K562 (cell line): ENCODE measurements at regions not wholly inside any gene's neighbourhood (a gene's known extent, or its start where the extent isn't known, plus 50 kb on each side); places are given as distances from the start of the nearest gene placed in this dataset.
"Not testable (repeated sequence)": the region's sequence is repeated elsewhere in the genome, so short reads cannot be mapped to it uniquely, and the experiment has no call there.

Experiments used
- ARID1B ChIP-seq: fragments of 450-650 bp; IDR thresholded peaks from 2 replicates; pipeline ENCODE4 v1.6.1; 2016; ENCODE audit warnings: antibody characterized with exemption, mild to moderate bottlenecking, inconsistent platforms
- ATF1 ChIP-seq, 2 experiments: fragments of 450-650 bp in 1 of 2; IDR thresholded peaks; 2 replicates each; pipeline ENCODE4 v1.6.1; 2016; ENCODE audit warnings: missing compliant biosample characterization in 1 of 2, missing genetic modification characterization in 1 of 2
- CREM ChIP-seq: IDR thresholded peaks from 2 replicates; pipeline ENCODE4 v1.6.1; 2014; ENCODE audit warnings: antibody characterized with exemption, low read depth
- CXXC5 ChIP-seq: fragments of 250-450 bp; sonication (Bioruptor Pico); IDR thresholded peaks from 2 replicates; pipeline ENCODE4 v1.8.0; 2022; ENCODE audit warnings: inconsistent platforms, mild to moderate bottlenecking, moderate library complexity
- EHMT2 ChIP-seq: fragments of 450-650 bp; IDR thresholded peaks from 2 replicates; pipeline ENCODE4 v1.6.1; 2018; ENCODE audit warnings: antibody characterized with exemption
- FOXK2 ChIP-seq, 2 experiments: fragments of 450-650 bp; IDR thresholded peaks in 1 of 2; conservative IDR thresholded peaks in 1 of 2; 2 replicates each; pipeline ENCODE4 v1.6.1; 2016; ENCODE audit warnings: low read depth in 2 of 2, mild to moderate bottlenecking in 1 of 2
- GATAD2A ChIP-seq: fragments of 450-650 bp; IDR thresholded peaks from 2 replicates; pipeline ENCODE4 v1.6.1; 2017
- HDAC1 ChIP-seq, 2 experiments: fragments of 450-650 bp; IDR thresholded peaks; 2 replicates each; pipeline ENCODE4 v1.6.1; 2016 to 2017; ENCODE audit warnings: inconsistent platforms in 1 of 2, mild to moderate bottlenecking in 1 of 2, moderate library complexity in 1 of 2
- HDAC2 ChIP-seq: fragments of 450-650 bp; IDR thresholded peaks from 2 replicates; pipeline ENCODE4 v1.6.1; 2016; ENCODE audit warnings: mild to moderate bottlenecking
- HDAC3 ChIP-seq: fragments of 450-650 bp; IDR thresholded peaks from 2 replicates; pipeline ENCODE4 v1.6.1; 2018; ENCODE audit warnings: borderline replicate concordance, mild to moderate bottlenecking, moderate library complexity; ENCODE audit not compliant: partially characterized antibody
- HES1 ChIP-seq: fragments of 450-650 bp; IDR thresholded peaks from 2 replicates; pipeline ENCODE4 v1.6.1; 2016; ENCODE audit warnings: low read depth, mild to moderate bottlenecking, moderate library complexity
- KLF16 ChIP-seq: IDR thresholded peaks from 2 replicates; pipeline ENCODE4 v1.6.1; 2016; ENCODE audit warnings: antibody characterized with exemption
- MEIS2 ChIP-seq: fragments of 450-650 bp; IDR thresholded peaks from 2 replicates; pipeline ENCODE4 v1.6.1; 2014; ENCODE audit warnings: mild to moderate bottlenecking; ENCODE audit not compliant: partially characterized antibody
- MNT ChIP-seq, 2 experiments: fragments of 450-650 bp; conservative IDR thresholded peaks; 2 replicates each; pipeline ENCODE4 v1.6.1; 2017; ENCODE audit warnings: mild to moderate bottlenecking in 2 of 2, moderate library complexity in 2 of 2
- MTA2 ChIP-seq: fragments of 450-650 bp; IDR thresholded peaks from 2 replicates; pipeline ENCODE4 v1.6.1; 2016; ENCODE audit warnings: low read depth
- REST ChIP-seq, 2 experiments: fragments of 450-650 bp; formaldehyde crosslinking in 1 of 2; IDR thresholded peaks; 2 replicates each; pipeline versions ENCODE4 v1.4.0 to v1.6.1; 2014 to 2020; ENCODE audit warnings: mild to moderate bottlenecking in 2 of 2, borderline replicate concordance in 1 of 2, low read depth in 1 of 2
- SMAD4 ChIP-seq: fragments of 250-450 bp; sonication (Bioruptor Pico); conservative IDR thresholded peaks from 2 replicates; pipeline ENCODE4 v1.8.0; 2021; ENCODE audit warnings: inconsistent platforms, mild to moderate bottlenecking, moderate library complexity
- SOX6 ChIP-seq: fragments of 450-650 bp; IDR thresholded peaks from 2 replicates; pipeline ENCODE4 v1.6.1; 2014; ENCODE audit warnings: mild to moderate bottlenecking
- ZEB2 ChIP-seq: fragments of 450-650 bp; IDR thresholded peaks from 2 replicates; pipeline ENCODE4 v1.6.1; 2016

- TF ChIP-seq REST (IDR thresholded peaks at IDR 0.05; ENCODE audit: borderline replicate concordance) (peak; percentile 94), REST (CRISPR knock-in tag; IDR thresholded peaks at IDR 0.05; ENCODE audit: low read depth) (peak; percentile 85), MTA2 (peak; percentile 65), MEIS2 (peak; percentile 21), FOXK2 (conservative IDR thresholded peaks at IDR 0.05 in 1 of 2, IDR thresholded peaks at IDR 0.05 in 1 of 2; ENCODE audit: low read depth in 2 of 2) (0 out of 4 replicates have a peak, but pooled peaks of 1 of the 2 experiments have one; percentile 18), ARID1B (peak; percentile 81), HDAC1 (IDR thresholded peaks at IDR 0.05) (peak in 1 of 2 experiments; percentile 65; a peak in 2 of 4 replicates), CXXC5 (CRISPR knock-in tag) (peak; percentile 49), ATF1 (tag; IDR thresholded peaks at IDR 0.05) (0 out of 2 replicates have a peak, but pooled peaks have one; percentile 10), SOX6 (peak; percentile 79), GATAD2A (0 out of 2 replicates have a peak, but pooled peaks have one; percentile 65), SMAD4 (CRISPR knock-in tag) (peak; percentile 79), MNT (conservative IDR thresholded peaks at IDR 0.05) (peak; percentile 78 to 89), HDAC2 (peak; percentile 63; the same call in 1 of the 2 replicates), CREM (0 out of 2 replicates have a peak, but pooled peaks have one; percentile 20), HES1 (peak; percentile 51; the same call in 1 of the 2 replicates), ZEB2 (peak; percentile 63; the same call in 1 of the 2 replicates), KLF16 (peak; percentile 21; the same call in 1 of the 2 replicates), EHMT2 (peak; percentile 81), HDAC3 (peak; percentile 26)
- not testable (repeated sequence) for TF ChIP-seq ATF1 (CRISPR knock-in tag; IDR thresholded peaks at IDR 0.05)
Observed at GRCh38 chr7:65260673-65261072, 113.0 kb upstream of the ZNF92 start (continued).
